ENCODE measurements at regions not wholly inside any gene's neighbourhood (a gene's known extent, or its start where the extent isn't known, plus 50 kb on each side); places are given as distances from the start of the nearest gene placed in this dataset.

DNA sequence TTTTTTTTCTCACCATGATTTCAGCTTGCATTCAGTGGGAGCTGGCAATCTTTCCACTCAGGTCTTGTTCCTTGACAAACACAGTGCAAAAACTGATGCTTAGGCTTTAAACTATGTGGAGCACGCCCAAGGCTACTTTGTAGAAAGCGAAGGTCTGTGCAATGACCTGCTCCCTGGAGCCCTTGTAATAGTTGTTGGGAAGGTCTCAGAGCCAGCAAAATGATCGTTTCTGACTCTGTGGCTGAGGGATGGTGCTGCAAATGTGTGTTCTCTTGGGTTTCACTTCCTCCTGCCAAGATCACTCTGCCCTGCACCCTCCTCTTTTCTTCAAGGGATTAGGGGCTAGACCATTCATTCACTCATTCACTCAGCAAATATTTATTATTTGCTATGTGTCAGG lies 249.7 kb upstream of the MAP3K1 start:
- Histone ChIP-seq H4K91ac (ENCODE audit: insufficient read length, low read depth, low read length) (no peak overlapping the region), H2AFZ (ENCODE audit: low read length) (no peak overlapping the region), H4K20me1 (ENCODE audit: control insufficient read depth, insufficient read depth, insufficient read length) (no peaks in the 10 kb centered on the region), H4K5ac (ENCODE audit: insufficient read length, low read depth, low read length) (no peak overlapping the region), H3K27ac (ENCODE audit: insufficient read length, low read depth, low read length) (no peak overlapping the region), H3K9me3 (ENCODE audit: control insufficient read depth, low read depth, low read length) (no peaks in the 10 kb centered on the region), H3K14ac (ENCODE audit: insufficient read depth, low read length) (no peak overlapping the region), H2BK5ac (ENCODE audit: insufficient read length, low read length) (no peak overlapping the region), H3K23ac (ENCODE audit: insufficient read length, low read depth, low read length) (no peak overlapping the region), H3K56ac (ENCODE audit: insufficient read length, low read depth, low read length) (no peak overlapping the region), H2AK5ac (ENCODE audit: insufficient read length, low read length) (no peak overlapping the region), H2BK20ac (ENCODE audit: low read depth, low read length, poor library complexity, severe bottlenecking) (no peak overlapping the region), H2BK120ac (ENCODE audit: low read depth, low read length, poor library complexity, severe bottlenecking) (no peak overlapping the region), H3K9ac (ENCODE audit: extremely low read depth, insufficient read length, low read length) (no peak overlapping the region), H3K27me3 (ENCODE audit: insufficient read depth, low read length) (no peaks in the 10 kb centered on the region), H4K8ac (replicated peaks; ENCODE audit: insufficient read length, low read depth, low read length) (no peak overlapping the region), H3K4ac (ENCODE audit: low read depth, low read length) (no peak overlapping the region), H2BK12ac (ENCODE audit: insufficient read length, low read depth, low read length) (no peak overlapping the region), H3K79me1 (ENCODE audit: insufficient read depth, low read depth, low read length, poor library complexity, severe bottlenecking) (no peaks in the 10 kb centered on the region), H3K4me1 (ENCODE audit: insufficient read depth, low read length) (no peaks in the 10 kb centered on the region; the same call in 1 of the 2 replicates), H3K79me2 (ENCODE audit: insufficient read depth, low read length) (no peaks in the 10 kb centered on the region), H3K18ac (ENCODE audit: insufficient read length, low read depth, low read length) (no peak overlapping the region), H2BK15ac (ENCODE audit: low read depth, low read length) (no peak overlapping the region), H3T11ph (ENCODE audit: low read length) (no peak overlapping the region), H3K4me2 (ENCODE audit: insufficient read depth, insufficient read length, low read length) (no peak overlapping the region), H3K23me2 (ENCODE audit: insufficient read length, low read depth, low read length, poor library complexity, severe bottlenecking) (no peaks in the 10 kb centered on the region)
- DNase-seq = no peak
- Mint-ChIP-seq H3K27ac (no peak overlapping the region), H3K9me3 (no peaks in the 10 kb centered on the region), H3K36me3 (ENCODE audit: insufficient read depth in 1 of 3, low read depth in 3 of 3) (no peaks in the 10 kb centered on the region), H3K4me1 (peaks cover 17 to 20% of the 10 kb centered on the region in 2 experiments), H3K27me3 (ENCODE audit: low read depth) (no peaks in the 10 kb centered on the region), H3K4me3 (no peak overlapping the region)
- TF ChIP-seq, protein P1, sequence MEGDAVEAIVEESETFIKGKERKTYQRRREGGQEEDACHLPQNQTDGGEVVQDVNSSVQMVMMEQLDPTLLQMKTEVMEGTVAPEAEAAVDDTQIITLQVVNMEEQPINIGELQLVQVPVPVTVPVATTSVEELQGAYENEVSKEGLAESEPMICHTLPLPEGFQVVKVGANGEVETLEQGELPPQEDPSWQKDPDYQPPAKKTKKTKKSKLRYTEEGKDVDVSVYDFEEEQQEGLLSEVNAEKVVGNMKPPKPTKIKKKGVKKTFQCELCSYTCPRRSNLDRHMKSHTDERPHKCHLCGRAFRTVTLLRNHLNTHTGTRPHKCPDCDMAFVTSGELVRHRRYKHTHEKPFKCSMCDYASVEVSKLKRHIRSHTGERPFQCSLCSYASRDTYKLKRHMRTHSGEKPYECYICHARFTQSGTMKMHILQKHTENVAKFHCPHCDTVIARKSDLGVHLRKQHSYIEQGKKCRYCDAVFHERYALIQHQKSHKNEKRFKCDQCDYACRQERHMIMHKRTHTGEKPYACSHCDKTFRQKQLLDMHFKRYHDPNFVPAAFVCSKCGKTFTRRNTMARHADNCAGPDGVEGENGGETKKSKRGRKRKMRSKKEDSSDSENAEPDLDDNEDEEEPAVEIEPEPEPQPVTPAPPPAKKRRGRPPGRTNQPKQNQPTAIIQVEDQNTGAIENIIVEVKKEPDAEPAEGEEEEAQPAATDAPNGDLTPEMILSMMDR (conservative IDR thresholded peaks at IDR 0.05) = no peak
- WGBS (ENCODE audit: extremely low coverage, insufficient read length, low lambda C conversion rate) = no CpG with 5 or more reads among the region's 3 CpGs

Measured in H9 (cell line).